ENCODE measurements at regions not wholly inside any gene's neighbourhood (a gene's known extent, or its start where the extent isn't known, plus 50 kb on each side); places are given as distances from the start of the nearest gene placed in this dataset.

- TF ChIP-seq CTCF (IDR thresholded peaks at IDR 0.05), result no peak
- no peak for TF ChIP-seq REST (IDR thresholded peaks at IDR 0.05; ENCODE audit: insufficient read depth in 1 of 2, low read depth in 2 of 2, low read length in 1 of 2)
- no peak for TF ChIP-seq POLR2AphosphoS5 (IDR thresholded peaks at IDR 0.05; ENCODE audit: low read depth, low read length)
- no peak for TF ChIP-seq SIN3A (IDR thresholded peaks at IDR 0.05; ENCODE audit: borderline replicate concordance, insufficient read depth, low read depth, low read length)
Measured at GRCh38 chr6:115363379-115363778, 697.3 kb downstream of the FRK start.
